GM18909 (cell line): ENCODE measurements at regions not wholly inside any gene's neighbourhood (a gene's known extent, or its start where the extent isn't known, plus 50 kb on each side); places are given as distances from the start of the nearest gene placed in this dataset.

ENCODE experiments used
- ATAC-seq: cut with Tn5 transposase; IDR thresholded peaks from one replicate; pipeline ENCODE4 v1.9.1; 2021; ENCODE audit warnings: mild to moderate bottlenecking; ENCODE audit not compliant: unreplicated experiment, poor library complexity

GRCh38 chr14:34075826-34076225, 125.0 kb upstream of the EGLN3 start:
- no peak for ATAC-seq

- peak; percentile 73 for ATAC-seq
These were observed 124.3 kb upstream of the EGLN3 start for GRCh38 chr14:34075042-34075744.

- no peak for ATAC-seq
These were observed 122.0 kb upstream of the EGLN3 start for GRCh38 chr14:34072921-34073320.

GRCh38 chr14:34072401-34072800, 121.5 kb upstream of the EGLN3 start:
- no peak for ATAC-seq

- ATAC-seq, result no peak
These were observed 120.1 kb upstream of the EGLN3 start for GRCh38 chr14:34070917-34071407.

- no peak for ATAC-seq
These were observed 119.1 kb upstream of the EGLN3 start for GRCh38 chr14:34069854-34070582.

- no peak for ATAC-seq
These were observed 116.7 kb upstream of the EGLN3 start for GRCh38 chr14:34067587-34067986.

GRCh38 chr14:34065690-34066391, 115.0 kb upstream of the EGLN3 start:
- no peak for ATAC-seq

GRCh38 chr14:34065236-34065635, 114.4 kb upstream of the EGLN3 start:
- no peak for ATAC-seq

GRCh38 chr14:34064349-34064748, 113.5 kb upstream of the EGLN3 start:
- ATAC-seq, result no peak

GRCh38 chr14:34063470-34064164, 112.7 kb upstream of the EGLN3 start:
- ATAC-seq, result no peak

GRCh38 chr14:34063042-34063441, 112.2 kb upstream of the EGLN3 start:
- no peak for ATAC-seq

GRCh38 chr14:34062353-34062973, 111.6 kb upstream of the EGLN3 start:
- no peak for ATAC-seq

- ATAC-seq, result peak; percentile 24
These were observed 109.8 kb upstream of the EGLN3 start for GRCh38 chr14:34060651-34060999.

GRCh38 chr14:34059925-34060650, 109.2 kb upstream of the EGLN3 start:
- ATAC-seq, result peak; percentile 85

- ATAC-seq, result no peak
These were observed 108.4 kb upstream of the EGLN3 start for GRCh38 chr14:34059037-34059924.

GRCh38 chr14:34058510-34058909, 107.6 kb upstream of the EGLN3 start:
- no peak for ATAC-seq

GRCh38 chr14:34056046-34056445, 105.2 kb upstream of the EGLN3 start:
- ATAC-seq, result no peak
